HCT116 (cell line): ENCODE measurements at regions not wholly inside any gene's neighbourhood (a gene's known extent, or its start where the extent isn't known, plus 50 kb on each side); places are given as distances from the start of the nearest gene placed in this dataset.

ENCODE experiments used
- CTCF ChIP-seq, 3 experiments: fragments of 200-600 bp in 1 of 3; sonication (generic) in 1 of 3; IDR thresholded peaks in 2 of 3; conservative IDR thresholded peaks in 1 of 3; 2 replicates each; pipeline ENCODE4 v1.5.1; 2012 to 2017; ENCODE audit warnings: low read depth in 2 of 3, low read length in 2 of 3, antibody characterized with exemption in 1 of 3, borderline replicate concordance in 1 of 3, control low read depth in 1 of 3, mild to moderate bottlenecking in 1 of 3, mixed read lengths in 1 of 3, mixed run types in 1 of 3, moderate library complexity in 1 of 3; ENCODE audit not compliant: insufficient read depth in 1 of 3
- EGR1 ChIP-seq: IDR thresholded peaks from 2 replicates; pipeline ENCODE4 v1.6.1; 2012; ENCODE audit warnings: low read depth
- EZH2 ChIP-seq: fragments of 200-600 bp; sonication (generic); IDR thresholded peaks from 2 replicates; pipeline ENCODE4 v1.6.1; 2017; ENCODE audit warnings: antibody characterized with exemption, mixed run types
- EZH2phosphoT487 ChIP-seq: fragments of 200-600 bp; IDR thresholded peaks from 2 replicates; pipeline ENCODE4 v1.6.1; 2018; ENCODE audit warnings: antibody characterized with exemption, borderline replicate concordance
- FOSL1 ChIP-seq: IDR thresholded peaks from 2 replicates; pipeline ENCODE4 v1.6.1; 2012; ENCODE audit warnings: low read depth
- JUND ChIP-seq: IDR thresholded peaks from 2 replicates; pipeline ENCODE4 v1.6.1; 2012
- POLR2A ChIP-seq: IDR thresholded peaks from 2 replicates; pipeline ENCODE4 v1.7.0; 2011; ENCODE audit warnings: borderline replicate concordance; ENCODE audit not compliant: insufficient read depth, insufficient read length; ENCODE audit errors: extremely low read depth
- POLR2AphosphoS5 ChIP-seq: IDR thresholded peaks from 2 replicates; pipeline ENCODE4 v1.6.1; 2011; ENCODE audit warnings: mild to moderate bottlenecking, low read depth, low read length, moderate library complexity
- RAD21 ChIP-seq: IDR thresholded peaks from 2 replicates; pipeline ENCODE4 v1.6.1; 2012; ENCODE audit warnings: low read depth, mild to moderate bottlenecking
- TCF7L2 ChIP-seq: IDR thresholded peaks from 2 replicates; pipeline ENCODE4 v1.7.0; 2011; ENCODE audit warnings: borderline replicate concordance, inconsistent platforms; ENCODE audit not compliant: insufficient read depth, insufficient read length; ENCODE audit errors: extremely low read depth
- YY1 ChIP-seq: IDR thresholded peaks from 2 replicates; pipeline ENCODE4 v1.6.1; 2011; ENCODE audit warnings: low read length, low read depth, moderate library complexity, mild to moderate bottlenecking; ENCODE audit not compliant: insufficient replicate concordance; ENCODE audit errors: extremely low read depth
- ZNF274 ChIP-seq: fragments of 200-500 bp; sonication (Bioruptor generic); IDR thresholded peaks from 2 replicates; pipeline ENCODE4 v1.6.1; 2014; ENCODE audit warnings: mild to moderate bottlenecking, low read depth, low read length, inconsistent platforms

GRCh38 chr14:66395300-66395699 is 90.9 kb upstream of the CCDC196 start:
- no peak for TF ChIP-seq POLR2AphosphoS5
- no peak for TF ChIP-seq CTCF (IDR thresholded peaks at IDR 0.05 in 2 of 3, conservative IDR thresholded peaks at IDR 0.05 in 1 of 3; ENCODE audit: borderline replicate concordance in 1 of 3, insufficient read depth in 1 of 3, low read depth in 2 of 3, low read length in 2 of 3)
- no peak for TF ChIP-seq POLR2A
- TF ChIP-seq YY1: no peak
- no peak for TF ChIP-seq ZNF274
- no peak for TF ChIP-seq EZH2
- no peak for TF ChIP-seq JUND
- TF ChIP-seq TCF7L2: no peak
- TF ChIP-seq EGR1: no peak
- no peak for TF ChIP-seq EZH2phosphoT487
- TF ChIP-seq RAD21: peak; percentile 29; the same call in 1 of the 2 replicates
- no peak for TF ChIP-seq FOSL1
